ENCODE measurements at regions not wholly inside any gene's neighbourhood (a gene's known extent, or its start where the extent isn't known, plus 50 kb on each side); places are given as distances from the start of the nearest gene placed in this dataset.
"Not testable (repeated sequence)": the region's sequence is repeated elsewhere in the genome, so short reads cannot be mapped to it uniquely, and the experiment has no call there.

DNA sequence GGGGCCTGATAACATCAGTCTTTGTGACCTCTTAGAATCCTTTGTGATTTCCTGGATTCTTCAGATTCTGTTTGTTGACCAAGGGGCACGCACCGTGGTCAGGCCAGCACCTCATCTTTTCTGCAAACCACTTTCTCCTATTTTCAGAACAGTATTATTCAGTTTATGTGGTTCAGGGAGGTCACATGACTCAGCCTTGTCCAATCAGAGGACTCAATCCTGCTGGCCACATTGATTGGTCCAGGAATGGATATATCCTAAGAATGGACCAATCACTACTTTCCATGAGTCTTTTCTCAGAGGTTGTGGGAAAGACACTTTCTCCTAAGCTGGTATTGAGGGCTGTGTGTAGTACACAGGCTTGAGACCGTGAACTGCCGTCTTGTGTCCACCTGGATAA lies 123.1 kb upstream of the EEF2KMT start:
- peaks cover 0 to 3% of the 10 kb centered on the region in 2 donors for H3K27me3 ChIP-seq (ENCODE audit: control insufficient read depth in 1 of 2, insufficient read depth in 2 of 2, low read length in 2 of 2)
- no peak overlapping the region for H3K4me3 ChIP-seq (ENCODE audit: low read depth in 1 of 2, low read length in 2 of 2)
- no peaks in the 10 kb centered on the region for H3K36me3 ChIP-seq (ENCODE audit: control insufficient read depth in 1 of 2, insufficient read depth in 2 of 2, low read length in 2 of 2)
- H3K27ac ChIP-seq (ENCODE audit: low read depth, low read length) = no peak overlapping the region
- no peaks in the 10 kb centered on the region for H3K4me1 ChIP-seq (ENCODE audit: control insufficient read depth in 1 of 2, insufficient read depth in 2 of 2, low read length in 2 of 2)
- H3K9me3 ChIP-seq (ENCODE audit: control insufficient read depth in 1 of 2, low read length in 2 of 2) = no peaks in the 10 kb centered on the region
- no peak overlapping the region for H3K9ac ChIP-seq (ENCODE audit: low read depth in 1 of 2, low read length in 2 of 2)

- no peaks in the 10 kb centered on the region for H3K27me3 ChIP-seq (ENCODE audit: control insufficient read depth in 1 of 2, insufficient read depth in 2 of 2, low read length in 2 of 2)
- no peaks in the 10 kb centered on the region for H3K4me1 ChIP-seq (ENCODE audit: control insufficient read depth in 1 of 2, insufficient read depth in 2 of 2, low read length in 2 of 2)
- H3K27ac ChIP-seq (ENCODE audit: low read depth, low read length) = no peak overlapping the region
- no peak overlapping the region for H3K9ac ChIP-seq (ENCODE audit: low read depth in 1 of 2, low read length in 2 of 2)
- no peaks in the 10 kb centered on the region for H3K36me3 ChIP-seq (ENCODE audit: control insufficient read depth in 1 of 2, insufficient read depth in 2 of 2, low read length in 2 of 2)
- no peak overlapping the region for H3K4me3 ChIP-seq (ENCODE audit: low read depth in 1 of 2, low read length in 2 of 2)
- H3K9me3 ChIP-seq (ENCODE audit: control insufficient read depth in 1 of 2, low read length in 2 of 2) = no peaks in the 10 kb centered on the region
These were observed 119.0 kb upstream of the EEF2KMT start for GRCh38 chr16:5216441-5217080.

DNA sequence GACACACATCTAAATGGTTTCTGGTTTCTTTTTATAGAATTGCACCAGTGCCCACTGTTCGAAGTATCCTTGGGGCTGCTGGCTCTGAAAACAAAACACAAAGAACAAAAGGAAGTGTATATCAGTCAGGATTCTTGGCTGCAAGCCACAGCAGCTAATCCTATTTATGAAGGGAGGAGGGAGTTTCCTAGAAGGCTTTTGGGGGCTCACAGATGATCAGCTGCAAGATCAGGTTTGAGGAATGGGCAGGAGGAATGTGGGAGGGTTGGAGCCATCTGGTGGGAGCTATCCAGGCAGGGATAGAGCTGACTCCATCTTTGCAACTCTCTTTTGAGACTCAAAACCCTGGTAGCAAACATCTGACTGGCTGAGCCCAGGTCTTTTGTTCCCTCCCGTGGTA lies 118.3 kb upstream of the EEF2KMT start:
- no peaks in the 10 kb centered on the region for H3K27me3 ChIP-seq (ENCODE audit: control insufficient read depth in 1 of 2, insufficient read depth in 2 of 2, low read length in 2 of 2)
- no peaks in the 10 kb centered on the region for H3K36me3 ChIP-seq (ENCODE audit: control insufficient read depth in 1 of 2, insufficient read depth in 2 of 2, low read length in 2 of 2)
- H3K9ac ChIP-seq (ENCODE audit: low read depth in 1 of 2, low read length in 2 of 2) = no peak overlapping the region
- no peak overlapping the region for H3K27ac ChIP-seq (ENCODE audit: low read depth, low read length)
- H3K4me3 ChIP-seq (ENCODE audit: low read depth in 1 of 2, low read length in 2 of 2) = no peak overlapping the region
- H3K9me3 ChIP-seq (ENCODE audit: control insufficient read depth in 1 of 2, low read length in 2 of 2) = no peaks in the 10 kb centered on the region
- no peaks in the 10 kb centered on the region for H3K4me1 ChIP-seq (ENCODE audit: control insufficient read depth in 1 of 2, insufficient read depth in 2 of 2, low read length in 2 of 2)

- Histone ChIP-seq H3K4me1 (ENCODE audit: control insufficient read depth in 1 of 2, insufficient read depth in 2 of 2, low read length in 2 of 2) (no peaks in the 10 kb centered on the region), H3K9me3 (ENCODE audit: control insufficient read depth in 1 of 2, low read length in 2 of 2) (no peaks in the 10 kb centered on the region), H3K9ac (ENCODE audit: low read depth in 1 of 2, low read length in 2 of 2) (no peak overlapping the region), H3K27ac (ENCODE audit: low read depth, low read length) (no peak overlapping the region), H3K36me3 (ENCODE audit: control insufficient read depth in 1 of 2, insufficient read depth in 2 of 2, low read length in 2 of 2) (no peaks in the 10 kb centered on the region), H3K4me3 (ENCODE audit: low read depth in 1 of 2, low read length in 2 of 2) (no peak overlapping the region), H3K27me3 (ENCODE audit: control insufficient read depth in 1 of 2, insufficient read depth in 2 of 2, low read length in 2 of 2) (no peaks in the 10 kb centered on the region)
These were observed 116.9 kb upstream of the EEF2KMT start for GRCh38 chr16:5214466-5214865.

- not testable (repeated sequence) for H3K27ac ChIP-seq (ENCODE audit: low read depth, low read length); H3K27me3 ChIP-seq (ENCODE audit: control insufficient read depth in 1 of 2, insufficient read depth in 2 of 2, low read length in 2 of 2); H3K36me3 ChIP-seq (ENCODE audit: control insufficient read depth in 1 of 2, insufficient read depth in 2 of 2, low read length in 2 of 2); H3K9me3 ChIP-seq (ENCODE audit: control insufficient read depth in 1 of 2, low read length in 2 of 2); H3K4me3 ChIP-seq (ENCODE audit: low read depth in 1 of 2, low read length in 2 of 2); H3K9ac ChIP-seq (ENCODE audit: low read depth in 1 of 2, low read length in 2 of 2); H3K4me1 ChIP-seq (ENCODE audit: control insufficient read depth in 1 of 2, insufficient read depth in 2 of 2, low read length in 2 of 2)
These were observed 114.9 kb upstream of the EEF2KMT start for GRCh38 chr16:5212501-5212900.

DNA sequence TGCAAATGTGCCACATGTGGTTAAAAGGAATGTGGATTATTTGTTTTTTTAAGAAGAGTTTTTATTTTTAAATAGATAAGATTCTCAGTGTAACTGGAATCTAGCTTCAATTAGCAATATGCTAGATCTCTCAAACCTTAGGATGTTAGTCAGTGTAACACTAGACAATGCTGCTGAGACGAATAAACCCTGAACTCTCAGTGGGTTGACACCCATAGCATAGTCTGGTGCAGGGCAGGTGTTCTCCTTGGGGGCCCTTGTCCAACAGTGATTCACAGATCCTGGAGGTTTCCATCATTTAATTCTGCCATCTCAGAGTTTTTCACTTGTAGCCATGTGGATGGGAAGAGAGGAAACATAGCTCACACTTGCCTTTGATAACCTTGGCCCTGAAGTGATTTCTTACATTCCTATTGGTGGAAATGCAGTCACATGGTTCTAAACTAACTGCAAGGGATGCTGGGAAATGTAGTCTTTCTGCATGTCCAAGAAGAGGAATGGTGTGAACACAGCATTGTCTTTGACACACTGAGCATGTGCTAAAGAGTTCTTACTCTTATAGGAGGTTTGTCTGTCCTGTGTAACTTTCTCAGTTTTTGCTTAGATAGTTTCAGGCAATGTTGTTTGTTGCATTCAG lies 110.4 kb upstream of the EEF2KMT start:
- not testable (repeated sequence) for H3K27me3 ChIP-seq (ENCODE audit: control insufficient read depth in 1 of 2, insufficient read depth in 2 of 2, low read length in 2 of 2); H3K4me3 ChIP-seq (ENCODE audit: low read depth in 1 of 2, low read length in 2 of 2); H3K27ac ChIP-seq (ENCODE audit: low read depth, low read length); H3K4me1 ChIP-seq (ENCODE audit: control insufficient read depth in 1 of 2, insufficient read depth in 2 of 2, low read length in 2 of 2); H3K36me3 ChIP-seq (ENCODE audit: control insufficient read depth in 1 of 2, insufficient read depth in 2 of 2, low read length in 2 of 2); H3K9ac ChIP-seq (ENCODE audit: low read depth in 1 of 2, low read length in 2 of 2); H3K9me3 ChIP-seq (ENCODE audit: control insufficient read depth in 1 of 2, low read length in 2 of 2)

DNA sequence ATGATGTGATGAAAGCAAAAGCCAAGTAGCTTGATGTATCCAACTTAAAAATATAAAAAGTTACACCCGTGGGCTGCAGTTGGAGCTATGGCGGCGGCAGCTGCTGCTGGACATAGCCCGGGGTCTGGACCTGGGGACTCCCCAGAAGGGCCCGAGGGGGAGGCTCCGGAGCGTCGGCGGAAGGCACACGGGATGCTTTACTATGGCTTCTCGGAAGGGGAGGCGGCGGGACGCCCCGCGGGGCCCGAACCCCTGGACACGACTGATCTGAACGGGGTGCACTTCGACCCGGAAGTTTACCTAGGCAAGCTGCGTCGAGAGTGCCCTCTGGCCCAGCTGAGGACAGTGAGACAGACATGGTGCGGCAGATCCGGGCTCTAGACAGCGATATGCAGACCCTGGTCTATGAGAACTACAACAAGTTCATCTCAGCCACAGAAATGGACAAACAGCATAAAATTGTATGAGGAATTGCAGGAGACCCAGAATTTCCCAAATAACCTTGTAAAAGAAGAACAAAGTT lies 109.5 kb upstream of the EEF2KMT start:
- Histone ChIP-seq H3K27me3 (ENCODE audit: control insufficient read depth in 1 of 2, insufficient read depth in 2 of 2, low read length in 2 of 2) (no peaks in the 10 kb centered on the region), H3K4me3 (ENCODE audit: low read depth in 1 of 2, low read length in 2 of 2) (no peak overlapping the region), H3K36me3 (ENCODE audit: control insufficient read depth in 1 of 2, insufficient read depth in 2 of 2, low read length in 2 of 2) (no peaks in the 10 kb centered on the region), H3K4me1 (ENCODE audit: control insufficient read depth in 1 of 2, insufficient read depth in 2 of 2, low read length in 2 of 2) (no peaks in the 10 kb centered on the region), H3K9ac (ENCODE audit: low read depth in 1 of 2, low read length in 2 of 2) (no peak overlapping the region), H3K27ac (ENCODE audit: low read depth, low read length) (no peak overlapping the region), H3K9me3 (ENCODE audit: control insufficient read depth in 1 of 2, low read length in 2 of 2) (no peaks in the 10 kb centered on the region)

DNA sequence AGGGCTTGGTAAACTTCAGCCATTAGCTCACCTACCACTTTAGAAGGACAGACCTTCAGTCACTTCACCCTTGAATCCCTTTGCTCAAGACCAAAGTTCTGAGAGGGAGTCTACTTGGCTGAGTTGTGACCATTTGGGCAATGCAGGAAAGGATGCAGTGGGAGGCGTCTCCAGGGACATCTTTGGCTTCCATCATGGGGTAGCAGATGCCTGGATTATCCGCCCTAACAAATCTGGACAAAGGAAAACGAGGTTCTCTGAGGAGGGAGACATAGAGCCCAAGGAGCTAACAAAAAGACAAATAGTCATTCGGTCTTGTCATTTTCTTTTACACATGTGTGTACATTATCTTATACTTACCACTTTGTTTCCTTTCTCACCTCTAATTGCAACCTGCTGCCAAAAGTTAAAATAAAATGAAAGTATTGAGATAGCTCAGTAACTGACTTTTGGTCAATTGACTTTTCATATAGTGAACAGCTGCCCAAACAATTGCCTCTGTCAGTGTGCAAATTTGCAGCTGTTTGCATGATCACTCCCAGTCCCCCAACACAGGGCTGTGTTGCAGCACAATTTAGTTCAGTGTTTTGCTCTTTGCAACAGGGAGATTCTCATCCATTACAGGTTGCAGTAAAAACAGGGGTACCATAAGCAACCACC lies 108.9 kb upstream of the EEF2KMT start:
- H3K4me3 ChIP-seq (ENCODE audit: low read depth in 1 of 2, low read length in 2 of 2) = no peak overlapping the region
- no peaks in the 10 kb centered on the region for H3K9me3 ChIP-seq (ENCODE audit: control insufficient read depth in 1 of 2, low read length in 2 of 2)
- no peaks in the 10 kb centered on the region for H3K27me3 ChIP-seq (ENCODE audit: control insufficient read depth in 1 of 2, insufficient read depth in 2 of 2, low read length in 2 of 2)
- H3K36me3 ChIP-seq (ENCODE audit: control insufficient read depth in 1 of 2, insufficient read depth in 2 of 2, low read length in 2 of 2) = no peaks in the 10 kb centered on the region
- H3K4me1 ChIP-seq (ENCODE audit: control insufficient read depth in 1 of 2, insufficient read depth in 2 of 2, low read length in 2 of 2) = no peaks in the 10 kb centered on the region
- H3K9ac ChIP-seq (ENCODE audit: low read depth in 1 of 2, low read length in 2 of 2) = no peak overlapping the region
- H3K27ac ChIP-seq (ENCODE audit: low read depth, low read length) = no peak overlapping the region

- Histone ChIP-seq H3K9ac (ENCODE audit: low read depth in 1 of 2, low read length in 2 of 2) (no peak overlapping the region), H3K4me3 (ENCODE audit: low read depth in 1 of 2, low read length in 2 of 2) (no peak overlapping the region), H3K4me1 (ENCODE audit: control insufficient read depth in 1 of 2, insufficient read depth in 2 of 2, low read length in 2 of 2) (no peaks in the 10 kb centered on the region), H3K27me3 (ENCODE audit: control insufficient read depth in 1 of 2, insufficient read depth in 2 of 2, low read length in 2 of 2) (no peaks in the 10 kb centered on the region), H3K36me3 (ENCODE audit: control insufficient read depth in 1 of 2, insufficient read depth in 2 of 2, low read length in 2 of 2) (no peaks in the 10 kb centered on the region), H3K9me3 (ENCODE audit: control insufficient read depth in 1 of 2, low read length in 2 of 2) (no peaks in the 10 kb centered on the region), H3K27ac (ENCODE audit: low read depth, low read length) (no peak overlapping the region)
These were observed 107.9 kb upstream of the EEF2KMT start for GRCh38 chr16:5205361-5206040.

DNA sequence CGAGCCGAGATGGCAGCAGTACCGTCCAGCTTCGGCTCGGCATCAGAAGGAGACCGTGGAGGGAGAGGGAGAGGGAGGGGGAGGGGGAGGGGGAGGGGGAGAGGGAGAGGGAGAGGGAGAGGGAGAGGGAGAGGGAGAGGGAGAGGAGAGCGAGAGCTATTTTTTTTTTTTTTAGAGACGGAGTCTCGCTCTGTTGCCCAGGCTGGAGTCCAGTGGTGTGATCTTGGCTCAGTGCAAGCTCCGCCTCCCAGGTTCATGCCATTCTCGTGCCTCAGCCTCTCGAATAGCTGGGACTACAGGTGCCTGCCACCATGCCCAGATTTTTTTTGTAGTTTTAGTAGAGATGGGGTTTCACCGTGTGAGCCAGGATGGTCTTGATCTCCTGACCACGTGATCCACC lies 106.1 kb upstream of the EEF2KMT start:
- H3K4me3 ChIP-seq (ENCODE audit: low read depth in 1 of 2, low read length in 2 of 2); H3K27me3 ChIP-seq (ENCODE audit: control insufficient read depth in 1 of 2, insufficient read depth in 2 of 2, low read length in 2 of 2); H3K9ac ChIP-seq (ENCODE audit: low read depth in 1 of 2, low read length in 2 of 2); H3K27ac ChIP-seq (ENCODE audit: low read depth, low read length); H3K9me3 ChIP-seq (ENCODE audit: control insufficient read depth in 1 of 2, low read length in 2 of 2); H3K36me3 ChIP-seq (ENCODE audit: control insufficient read depth in 1 of 2, insufficient read depth in 2 of 2, low read length in 2 of 2); H3K4me1 ChIP-seq (ENCODE audit: control insufficient read depth in 1 of 2, insufficient read depth in 2 of 2, low read length in 2 of 2): not testable (repeated sequence)
